Testis (tissue), 2 donors: ENCODE measurements at regions not wholly inside any gene's neighbourhood (a gene's known extent, or its start where the extent isn't known, plus 50 kb on each side); places are given as distances from the start of the nearest gene placed in this dataset.
"Not testable (repeated sequence)": the region's sequence is repeated elsewhere in the genome, so short reads cannot be mapped to it uniquely, and the experiment has no call there.

Source experiments
- POLR2A ChIP-seq: fragments of 450-650 bp; IDR thresholded peaks from one replicate; pipeline ENCODE4 v1.6.1; 2017; ENCODE audit warnings: antibody characterized with exemption, mild to moderate bottlenecking, moderate library complexity
- TF ChIP-seq, protein P1 (sequence below), 3 experiments: fragments of 450-650 bp in 2 of 3; fragments of 200-600 bp in 1 of 3; sonication (generic) in 1 of 3; IDR thresholded peaks; one replicate each; pipeline ENCODE4 v1.5.1; 2016 to 2019; ENCODE audit warnings: antibody characterized with exemption in 3 of 3, mild to moderate bottlenecking in 2 of 3, moderate library complexity in 1 of 3

DNA sequence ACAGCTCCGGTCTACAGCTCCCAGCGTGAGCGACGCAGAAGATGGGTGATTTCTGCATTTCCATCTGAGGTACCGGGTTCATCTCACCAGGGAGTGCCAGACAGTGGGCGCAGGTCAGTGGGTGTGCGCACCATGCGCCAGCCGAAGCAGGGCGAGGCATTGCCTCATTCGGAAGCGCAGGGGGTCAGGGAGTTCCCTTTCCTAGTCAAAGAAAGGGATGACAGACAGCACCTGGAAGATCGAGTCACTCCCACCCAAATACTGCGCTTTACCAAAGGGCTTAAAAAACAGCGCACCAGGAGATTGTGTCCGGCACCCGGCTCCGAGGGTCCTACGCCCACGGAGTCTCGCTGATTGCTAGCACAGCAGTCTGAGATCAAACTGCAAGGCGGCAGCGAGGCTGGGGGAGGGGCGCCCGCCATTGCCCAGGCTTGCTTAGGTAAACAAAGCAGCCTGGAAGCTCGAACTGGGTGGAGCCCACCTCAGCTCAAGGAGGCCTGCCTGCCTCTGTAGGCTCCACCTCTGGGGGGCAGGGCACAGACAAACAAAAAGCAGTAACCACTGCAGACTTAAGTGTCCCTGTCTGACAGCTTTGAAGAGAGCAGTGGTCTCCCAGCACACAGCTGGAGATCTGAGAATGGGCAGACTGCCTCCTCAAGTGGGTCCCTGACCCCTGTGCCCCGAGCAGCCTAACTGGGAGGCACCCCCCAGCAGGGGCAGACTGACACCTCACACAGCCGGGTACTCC, 144.5 kb downstream of the TMEM167A start:
- TF ChIP-seq, protein P1, sequence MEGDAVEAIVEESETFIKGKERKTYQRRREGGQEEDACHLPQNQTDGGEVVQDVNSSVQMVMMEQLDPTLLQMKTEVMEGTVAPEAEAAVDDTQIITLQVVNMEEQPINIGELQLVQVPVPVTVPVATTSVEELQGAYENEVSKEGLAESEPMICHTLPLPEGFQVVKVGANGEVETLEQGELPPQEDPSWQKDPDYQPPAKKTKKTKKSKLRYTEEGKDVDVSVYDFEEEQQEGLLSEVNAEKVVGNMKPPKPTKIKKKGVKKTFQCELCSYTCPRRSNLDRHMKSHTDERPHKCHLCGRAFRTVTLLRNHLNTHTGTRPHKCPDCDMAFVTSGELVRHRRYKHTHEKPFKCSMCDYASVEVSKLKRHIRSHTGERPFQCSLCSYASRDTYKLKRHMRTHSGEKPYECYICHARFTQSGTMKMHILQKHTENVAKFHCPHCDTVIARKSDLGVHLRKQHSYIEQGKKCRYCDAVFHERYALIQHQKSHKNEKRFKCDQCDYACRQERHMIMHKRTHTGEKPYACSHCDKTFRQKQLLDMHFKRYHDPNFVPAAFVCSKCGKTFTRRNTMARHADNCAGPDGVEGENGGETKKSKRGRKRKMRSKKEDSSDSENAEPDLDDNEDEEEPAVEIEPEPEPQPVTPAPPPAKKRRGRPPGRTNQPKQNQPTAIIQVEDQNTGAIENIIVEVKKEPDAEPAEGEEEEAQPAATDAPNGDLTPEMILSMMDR (IDR thresholded peaks at IDR 0.05) = not testable (repeated sequence)
- not testable (repeated sequence) for TF ChIP-seq POLR2A
